Lower leg skin (tissue), 4 donors: ENCODE measurements at regions not wholly inside any gene's neighbourhood (a gene's known extent, or its start where the extent isn't known, plus 50 kb on each side); places are given as distances from the start of the nearest gene placed in this dataset.

Experiments used
- DNase-seq, 2 donors: peaks; one replicate each; pipeline ENCODE4 v3.0.0-alpha.2; 2019; ENCODE audit warnings: low spot score in 2 of 2
- H3K4me3 ChIP-seq: fragments of 200-600 bp; sonication (generic); 2 replicates; pipeline ENCODE4 v1.5.1; 2017; ENCODE audit warnings: mild to moderate bottlenecking, low read depth; ENCODE audit not compliant: poor library complexity, severe bottlenecking
- CTCF ChIP-seq, 3 donors: fragments of 450-650 bp; IDR thresholded peaks; one replicate each; pipeline ENCODE4 v1.5.1; 2016; ENCODE audit warnings: antibody characterized with exemption in 3 of 3, mild to moderate bottlenecking in 3 of 3, moderate library complexity in 2 of 3
- POLR2A ChIP-seq, 2 donors: fragments of 450-650 bp; IDR thresholded peaks; one replicate each; pipeline ENCODE4 v1.6.1; 2016 to 2017; ENCODE audit warnings: antibody characterized with exemption in 2 of 2, mild to moderate bottlenecking in 1 of 2, moderate library complexity in 1 of 2
- WGBS, 2 donors: methylation state at CpG; one replicate each; pipeline ENCODE4 v1.1.5; 2018; 5-methylcytosine and 5-hydroxymethylcytosine counted together
- intact Hi-C: fragments of 100-400 bp; cut with DNase I; formaldehyde crosslinking; loops from one replicate; pipeline ENCODE4 v1.15.0; 2023; ENCODE audit warnings: low total_unique reads

GRCh38 chr2:9156483-9156882, 50.1 kb upstream of the ASAP2 start:
- TF ChIP-seq CTCF (IDR thresholded peaks at IDR 0.05) (no peak), POLR2A (IDR thresholded peaks at IDR 0.05) (no peak)
- no peak overlapping the region for H3K4me3 ChIP-seq
- intact Hi-C loops, result no loop called here
- 92 to 96% methylated on average over 3 of the region's 3 CpGs for WGBS, 2 donors
- no peak for DNase-seq

- no peak overlapping the region for H3K4me3 ChIP-seq
- no peak for TF ChIP-seq CTCF (IDR thresholded peaks at IDR 0.05)
- TF ChIP-seq POLR2A (IDR thresholded peaks at IDR 0.05), result no peak
- 95 to 100% methylated on average over 2 of the region's 2 CpGs for WGBS, 2 donors
- no peak for DNase-seq
- intact Hi-C loops, result no loop called here
These were observed 52.6 kb upstream of the ASAP2 start for GRCh38 chr2:9154061-9154460.

GRCh38 chr2:9153643-9153980, 53.0 kb upstream of the ASAP2 start:
- no peak for DNase-seq
- 40 to 48% methylated on average over 4 of the region's 4 CpGs for WGBS, 2 donors
- no peak overlapping the region for H3K4me3 ChIP-seq
- TF ChIP-seq POLR2A (IDR thresholded peaks at IDR 0.05), result no peak
- TF ChIP-seq CTCF (IDR thresholded peaks at IDR 0.05), result no peak
- intact Hi-C loops, result no loop called here

- H3K4me3 ChIP-seq, result no peak overlapping the region
- TF ChIP-seq CTCF (IDR thresholded peaks at IDR 0.05) (no peak), POLR2A (IDR thresholded peaks at IDR 0.05) (no peak)
- no peak for DNase-seq
- WGBS, 2 donors, result 7 to 10% methylated on average over 17 of the region's 17 CpGs
- intact Hi-C loops, result no loop called here
These were observed 53.5 kb upstream of the ASAP2 start for GRCh38 chr2:9152975-9153642.

GRCh38 chr2:9150906-9151305, 55.7 kb upstream of the ASAP2 start:
- H3K4me3 ChIP-seq, result no peak overlapping the region
- WGBS, 2 donors, result 97 to 98% methylated on average over 13 of the region's 13 CpGs
- TF ChIP-seq CTCF (IDR thresholded peaks at IDR 0.05), result no peak
- intact Hi-C loops, result no loop called here
- DNase-seq, result no peak

- intact Hi-C loops, result no loop called here
- WGBS, 2 donors, result 86 to 97% methylated on average over 7 of the region's 7 CpGs
- no peak overlapping the region for H3K4me3 ChIP-seq
- no peak for DNase-seq
- TF ChIP-seq CTCF (IDR thresholded peaks at IDR 0.05) (no peak), POLR2A (IDR thresholded peaks at IDR 0.05) (no peak)
These were observed 56.1 kb upstream of the ASAP2 start for GRCh38 chr2:9150568-9150900.
